Lower lobe of right lung (tissue), 2 donors: ENCODE measurements at regions not wholly inside any gene's neighbourhood (a gene's known extent, or its start where the extent isn't known, plus 50 kb on each side); places are given as distances from the start of the nearest gene placed in this dataset.

Experiments
- ATAC-seq, 2 donors: fragments of 200-7000 bp; cut with Tn5 transposase; one replicate each; pipeline ENCODE4 v1.9.1; 2020 to 2022; ENCODE audit warnings: mild to moderate bottlenecking in 2 of 2, moderate library complexity in 2 of 2
- DNase-seq: peaks from one replicate; pipeline ENCODE4 v3.0.0-alpha.2; 2020
- H3K27ac ChIP-seq: fragments of 200-600 bp; one replicate; pipeline ENCODE4 v1.8.0; 2022
- H3K27me3 ChIP-seq: fragments of 200-600 bp; one replicate; pipeline ENCODE4 v1.8.0; 2022; ENCODE audit warnings: low read depth
- H3K36me3 ChIP-seq: fragments of 200-600 bp; one replicate; pipeline ENCODE4 v1.8.0; 2022; ENCODE audit warnings: mild to moderate bottlenecking
- H3K4me1 ChIP-seq: fragments of 200-600 bp; one replicate; pipeline ENCODE4 v1.8.0; 2022
- H3K4me3 ChIP-seq: fragments of 200-600 bp; one replicate; pipeline ENCODE4 v1.8.0; 2022; ENCODE audit warnings: mild to moderate bottlenecking
- H3K9me3 ChIP-seq: fragments of 200-600 bp; one replicate; pipeline ENCODE4 v1.8.0; 2022
- CTCF ChIP-seq: fragments of 200-600 bp; IDR thresholded peaks from one replicate; pipeline ENCODE4 v1.8.0; 2022; ENCODE audit warnings: antibody characterized with exemption, mild to moderate bottlenecking
- intact Hi-C: fragments of 100-400 bp; cut with DNase I; formaldehyde crosslinking; loops from one replicate; pipeline ENCODE4 v1.11.0; 2022
- donor health status: DM: no; HTN: yes; CAD: no; lungs with severe emphysema.

GRCh38 chr3:176193032-176193730 lies 1004.1 kb downstream of the TBL1XR1 start:
- no peaks in the 10 kb centered on the region for H3K27me3 ChIP-seq
- H3K36me3 ChIP-seq, result no peaks in the 10 kb centered on the region
- no peak for TF ChIP-seq CTCF
- H3K27ac ChIP-seq, result no peak overlapping the region
- ATAC-seq (no peak), DNase-seq (no peak)
- H3K4me3 ChIP-seq, result no peak overlapping the region
- intact Hi-C loops, result no loop called here
- H3K4me1 ChIP-seq, result no peaks in the 10 kb centered on the region
- H3K9me3 ChIP-seq, result no peaks in the 10 kb centered on the region

- no peak for TF ChIP-seq CTCF
- no peaks in the 10 kb centered on the region for H3K4me1 ChIP-seq
- H3K4me3 ChIP-seq, result no peak overlapping the region
- no peak overlapping the region for H3K27ac ChIP-seq
- DNase-seq (no peak), ATAC-seq (no peak)
- H3K36me3 ChIP-seq, result no peaks in the 10 kb centered on the region
- no peaks in the 10 kb centered on the region for H3K9me3 ChIP-seq
- no peaks in the 10 kb centered on the region for H3K27me3 ChIP-seq
- intact Hi-C loops, result no loop called here
Observed at GRCh38 chr3:176190755-176191154, 1006.5 kb downstream of the TBL1XR1 start.

DNA sequence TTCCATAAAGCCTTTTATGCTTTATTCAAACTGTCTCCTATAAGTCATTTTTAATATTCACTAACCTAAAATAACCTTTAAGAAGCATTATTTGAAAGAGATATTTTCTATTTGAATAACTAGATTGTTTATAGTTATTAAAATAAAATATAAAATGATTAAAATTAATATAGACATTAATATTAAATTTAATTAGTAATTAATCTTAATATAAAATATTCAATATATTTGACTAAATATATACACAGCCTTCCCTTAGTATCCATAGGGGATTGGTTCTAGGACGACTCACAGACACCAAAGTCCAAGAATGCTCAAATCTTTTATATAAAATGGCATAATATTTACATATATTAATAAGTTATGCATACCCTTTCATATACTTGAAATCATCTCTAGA lies 1014.1 kb downstream of the TBL1XR1 start:
- no peak for TF ChIP-seq CTCF
- no peak for ATAC-seq

GRCh38 chr3:176174060-176174459 lies 1023.2 kb downstream of the TBL1XR1 start:
- DNase-seq, result no peak
- Histone ChIP-seq H3K4me3 (no peak overlapping the region), H3K27me3 (no peaks in the 10 kb centered on the region), H3K4me1 (no peaks in the 10 kb centered on the region), H3K36me3 (no peaks in the 10 kb centered on the region), H3K27ac (no peak overlapping the region), H3K9me3 (no peaks in the 10 kb centered on the region)
- intact Hi-C loops, result no loop called here
- no peak for TF ChIP-seq CTCF
- no peak for ATAC-seq

More for the DNA sequence above, 1014.1 kb downstream of the TBL1XR1 start:
- Histone ChIP-seq H3K4me1 (no peaks in the 10 kb centered on the region), H3K36me3 (no peaks in the 10 kb centered on the region), H3K9me3 (no peaks in the 10 kb centered on the region), H3K27ac (no peak overlapping the region), H3K4me3 (no peak overlapping the region), H3K27me3 (no peaks in the 10 kb centered on the region)
- DNase-seq, result no peak
- intact Hi-C loops, result no loop called here

- intact Hi-C loops, result no loop called here
- H3K36me3 ChIP-seq, result no peaks in the 10 kb centered on the region
- DNase-seq (no peak), ATAC-seq (no peak)
- no peak overlapping the region for H3K27ac ChIP-seq
- TF ChIP-seq CTCF, result no peak
- H3K4me1 ChIP-seq, result no peaks in the 10 kb centered on the region
- no peak overlapping the region for H3K4me3 ChIP-seq
- no peaks in the 10 kb centered on the region for H3K9me3 ChIP-seq
- H3K27me3 ChIP-seq, result no peaks in the 10 kb centered on the region
Observed at GRCh38 chr3:176172492-176172891, 1024.8 kb downstream of the TBL1XR1 start.
